H1 (cell line): ENCODE measurements at regions not wholly inside any gene's neighbourhood (a gene's known extent, or its start where the extent isn't known, plus 50 kb on each side); places are given as distances from the start of the nearest gene placed in this dataset.

Experiments used
- CTCF ChIA-PET: fragments of 300-600 bp; sonication (Branson Sonifier 250); formaldehyde crosslinking; loops from one replicate; lab custom pipeline; 2021; ENCODE audit not compliant: partially characterized antibody; lab: Charles Lee
- POLR2A ChIA-PET: fragments of 300-600 bp; sonication (Branson Sonifier 250); formaldehyde crosslinking; loops from one replicate; lab custom pipeline; 2021; ENCODE audit warnings: inconsistent platforms; ENCODE audit not compliant: partially characterized antibody; lab: Charles Lee
- DNase-seq, 2 experiments: peaks; one replicate each; pipeline versions ENCODE4 v3.0.0 to v3.0.0-alpha.2; 2010 to 2022; ENCODE audit warnings: low spot score in 2 of 2, low read depth in 1 of 2, mixed read lengths in 1 of 2
- FAIRE-seq: peaks from 2 replicates; lab custom pipeline; 2011; peaks lifted over from hg19 to GRCh38; lab: Jason Lieb, UNC
- H2AFZ ChIP-seq: 2 replicates; pipeline ENCODE4 v1.8.1; 2012; ENCODE audit warnings: low read length, inconsistent platforms
- H2AK5ac ChIP-seq: 2 replicates; pipeline ENCODE4 v1.6.1; 2013; ENCODE audit warnings: low read depth, low read length
- H2BK120ac ChIP-seq: replicated peaks from 2 replicates; pipeline ENCODE3; 2013; ENCODE audit warnings: low read depth, low read length, inconsistent platforms
- H2BK12ac ChIP-seq: 2 replicates; pipeline ENCODE4 v1.6.1; 2013; ENCODE audit warnings: low read depth, low read length
- H2BK15ac ChIP-seq: 2 replicates; pipeline ENCODE4 v1.6.1; 2013; ENCODE audit warnings: low read length
- H2BK20ac ChIP-seq: 2 replicates; pipeline ENCODE4 v1.6.1; 2013; ENCODE audit warnings: low read length
- H2BK5ac ChIP-seq: 2 replicates; pipeline ENCODE4 v1.6.1; 2013; ENCODE audit warnings: low read depth, low read length
- H3K14ac ChIP-seq: 2 replicates; pipeline ENCODE4 v1.6.1; 2013; ENCODE audit warnings: inconsistent platforms; ENCODE audit not compliant: insufficient read length
- H3K18ac ChIP-seq: 2 replicates; pipeline ENCODE4 v1.6.1; 2013; ENCODE audit warnings: low read length; ENCODE audit errors: extremely low read depth
- H3K23ac ChIP-seq: 2 replicates; pipeline ENCODE4 v1.6.1; 2013; ENCODE audit warnings: inconsistent platforms; ENCODE audit not compliant: insufficient read length
- H3K23me2 ChIP-seq: 2 replicates; pipeline ENCODE4 v1.6.1; 2013; ENCODE audit warnings: low read depth, low read length
- H3K27ac ChIP-seq: 2 replicates; pipeline ENCODE4 v1.6.1; 2011; ENCODE audit warnings: low read depth, low read length, inconsistent platforms
- H3K27me3 ChIP-seq, 4 experiments: replicated peaks in 1 of 4; 1 replicate in 1 of 4; 2 replicates in 3 of 4; pipeline versions ENCODE4 v1.6.1 to v1.8.1; 2011 to 2013; ENCODE audit warnings: low read length in 3 of 4, mild to moderate bottlenecking in 3 of 4, inconsistent platforms in 2 of 4, mixed read lengths in 2 of 4, moderate library complexity in 1 of 4; ENCODE audit not compliant: control insufficient read depth in 3 of 4, insufficient read depth in 3 of 4; ENCODE audit errors: extremely low read depth in 1 of 4
- H3K36me3 ChIP-seq, 4 experiments: 2 replicates each; pipeline versions ENCODE4 v1.6.1 to v1.8.1; 2011 to 2013; ENCODE audit warnings: mild to moderate bottlenecking in 4 of 4, low read length in 3 of 4, moderate library complexity in 2 of 4, control low read depth in 1 of 4, inconsistent platforms in 1 of 4; ENCODE audit not compliant: insufficient read depth in 4 of 4, control insufficient read depth in 2 of 4
- H3K4ac ChIP-seq: replicated peaks from 2 replicates; pipeline ENCODE3; 2013; ENCODE audit warnings: low read length, low read depth, mixed read lengths, inconsistent platforms; ENCODE audit not compliant: insufficient read length
- H3K4me1 ChIP-seq, 4 experiments: replicated peaks in 1 of 4; 1 replicate in 1 of 4; 2 replicates in 3 of 4; pipeline versions ENCODE4 v1.6.1 to v1.8.1; 2011 to 2013; ENCODE audit warnings: low read length in 3 of 4, inconsistent platforms in 2 of 4, mixed read lengths in 1 of 4; ENCODE audit not compliant: insufficient read depth in 4 of 4, control insufficient read depth in 3 of 4
- H3K4me2 ChIP-seq, 2 experiments: 2 replicates each; pipeline versions ENCODE4 v1.6.1 to v1.8.1; 2011 to 2013; ENCODE audit warnings: low read depth in 2 of 2, low read length in 2 of 2, control low read depth in 1 of 2, inconsistent platforms in 1 of 2, mild to moderate bottlenecking in 1 of 2; ENCODE audit not compliant: insufficient read depth in 1 of 2
- H3K4me3 ChIP-seq, 4 experiments: fragments of 200-600, 300-600 bp in 1 of 4; sonication (generic), shearing (Covaris generic), sonication (Bioruptor Twin) in 1 of 4; 2 replicates each; pipeline versions ENCODE4 v1.5.1 to v1.8.1; 2011 to 2016; ENCODE audit warnings: low read length in 4 of 4, low read depth in 3 of 4, control low read depth in 2 of 4, inconsistent platforms in 2 of 4, mild to moderate bottlenecking in 2 of 4, mixed read lengths in 1 of 4, moderate library complexity in 1 of 4; ENCODE audit not compliant: insufficient read depth in 2 of 4; ENCODE audit errors: extremely low read depth in 1 of 4
- H3K56ac ChIP-seq: replicated peaks from 2 replicates; pipeline ENCODE3; 2013; ENCODE audit warnings: low read depth, mild to moderate bottlenecking, mixed read lengths, low read length, inconsistent platforms; ENCODE audit not compliant: insufficient read length
- H3K79me1 ChIP-seq: 2 replicates; pipeline ENCODE4 v1.6.1; 2013; ENCODE audit warnings: low read depth, low read length, control low read depth
- H3K79me2 ChIP-seq, 2 experiments: 2 replicates each; pipeline versions ENCODE4 v1.6.1 to v1.8.1; 2012 to 2013; ENCODE audit warnings: low read length in 2 of 2, mild to moderate bottlenecking in 2 of 2, inconsistent platforms in 1 of 2; ENCODE audit not compliant: insufficient read depth in 2 of 2, control insufficient read depth in 1 of 2
- H3K9ac ChIP-seq, 4 experiments: replicated peaks in 1 of 4; 1 replicate in 1 of 4; 2 replicates in 3 of 4; pipeline versions ENCODE4 v1.6.1 to v1.8.1; 2011 to 2013; ENCODE audit warnings: low read depth in 3 of 4, low read length in 3 of 4, control low read depth in 2 of 4, mild to moderate bottlenecking in 2 of 4, moderate library complexity in 2 of 4, inconsistent platforms in 1 of 4; ENCODE audit errors: extremely low read depth in 1 of 4
- H3K9me3 ChIP-seq, 2 experiments: 2 replicates each; pipeline versions ENCODE4 v1.6.1 to v1.8.1; 2012 to 2013; ENCODE audit warnings: mild to moderate bottlenecking in 2 of 2, moderate library complexity in 2 of 2, control low read depth in 1 of 2, inconsistent platforms in 1 of 2, low read depth in 1 of 2, low read length in 1 of 2, mixed read lengths in 1 of 2; ENCODE audit not compliant: insufficient read depth in 2 of 2
- H4K20me1 ChIP-seq, 2 experiments: replicated peaks in 1 of 2; 2 replicates each; pipeline versions ENCODE3 to v1.8.1; 2011 to 2013; ENCODE audit warnings: inconsistent platforms in 2 of 2, low read length in 2 of 2, mild to moderate bottlenecking in 1 of 2; ENCODE audit not compliant: insufficient read depth in 2 of 2, control insufficient read depth in 1 of 2
- H4K5ac ChIP-seq: 2 replicates; pipeline ENCODE4 v1.6.1; 2013; ENCODE audit warnings: low read length, low read depth, mixed read lengths, inconsistent platforms; ENCODE audit not compliant: insufficient read length
- H4K8ac ChIP-seq: 2 replicates; pipeline ENCODE4 v1.8.0; 2013; ENCODE audit warnings: mild to moderate bottlenecking, moderate library complexity, low read length, inconsistent platforms; ENCODE audit not compliant: insufficient read depth; ENCODE audit errors: extremely low read depth
- H4K91ac ChIP-seq: replicated peaks from 2 replicates; pipeline ENCODE3; 2013; ENCODE audit warnings: low read length, mixed read lengths, inconsistent platforms; ENCODE audit not compliant: insufficient read length
- CHD2 ChIP-seq: IDR thresholded peaks from 2 replicates; pipeline ENCODE4 v1.6.1; 2012; ENCODE audit warnings: low read length, improper control_type of control experiment
- CTCF ChIP-seq, 3 experiments: IDR thresholded peaks; 1 replicate in 2 of 3; 2 replicates in 1 of 3; pipeline versions ENCODE4 v1.5.1 to v1.6.1; 2011; ENCODE audit warnings: low read length in 3 of 3, mild to moderate bottlenecking in 3 of 3, inconsistent platforms in 2 of 3, low read depth in 1 of 3, moderate library complexity in 1 of 3; ENCODE audit not compliant: insufficient read depth in 1 of 3; ENCODE audit errors: control extremely low read depth in 1 of 3
- EZH2 ChIP-seq: fragments of 200-600 bp; sonication (generic); IDR thresholded peaks from 2 replicates; pipeline ENCODE4 v1.7.1; 2012; ENCODE audit warnings: low read depth, mild to moderate bottlenecking, moderate library complexity, low read length, inconsistent platforms; ENCODE audit not compliant: severe bottlenecking
- POLR2A ChIP-seq, 2 experiments: IDR thresholded peaks; 1 replicate in 1 of 2; 2 replicates in 1 of 2; pipeline ENCODE4 v1.6.1; 2011; ENCODE audit warnings: low read depth in 2 of 2, low read length in 2 of 2, mild to moderate bottlenecking in 2 of 2; ENCODE audit errors: control extremely low read depth in 1 of 2
- RAD21 ChIP-seq, 2 experiments: IDR thresholded peaks in 1 of 2; conservative IDR thresholded peaks in 1 of 2; 2 replicates each; pipeline ENCODE4 v1.6.1; 2011; ENCODE audit warnings: low read depth in 2 of 2, low read length in 2 of 2, improper control_type of control experiment in 1 of 2, inconsistent platforms in 1 of 2, mild to moderate bottlenecking in 1 of 2, moderate library complexity in 1 of 2
- RNF2 ChIP-seq: fragments of 200-900, 300-1000 bp; sonication (generic); IDR thresholded peaks from 2 replicates; pipeline ENCODE4 v1.7.1; 2016; ENCODE audit warnings: borderline replicate concordance, low read depth, mild to moderate bottlenecking, antibody characterized with exemption, low read length; ENCODE audit not compliant: poor library complexity, severe bottlenecking; ENCODE audit errors: missing control alignments
- SIRT6 ChIP-seq: IDR thresholded peaks from one replicate; pipeline ENCODE4 v1.7.1; 2012; ENCODE audit warnings: low read length, inconsistent platforms
- SRF ChIP-seq: IDR thresholded peaks from 2 replicates; pipeline ENCODE4 v1.6.1; 2011; ENCODE audit warnings: mild to moderate bottlenecking, low read depth, low read length, moderate library complexity
- WGBS, 2 experiments: shearing (Covaris generic) in 1 of 2; methylation state at CpG; one replicate each; pipeline versions ENCODE4 v1.1.6 to v1.1.7; 2013 to 2015; ENCODE audit warnings: low lambda C conversion rate in 2 of 2, mixed read lengths in 2 of 2, inconsistent platforms in 1 of 2, low coverage in 1 of 2, missing lambda C conversion rate in 1 of 2; ENCODE audit not compliant: insufficient replicate concordance in 2 of 2, insufficient coverage in 1 of 2, insufficient read length in 1 of 2; ENCODE audit errors: extremely low coverage in 1 of 2, missing lambda C conversion rate in 1 of 2; 5-methylcytosine and 5-hydroxymethylcytosine counted together

GRCh38 chr11:37364246-37364839 is 766.3 kb upstream of the RAG2 start:
- H3K4ac ChIP-seq: no peak overlapping the region
- no peak overlapping the region for H3K27ac ChIP-seq
- no peak overlapping the region for H2BK5ac ChIP-seq
- peak overlapping the region; percentile 92 for H2AFZ ChIP-seq
- no peaks in the 10 kb centered on the region for H3K4me1 ChIP-seq
- CTCF ChIA-PET: interaction anchor here (0.6 to 1.2 kb wide), 3 partner anchors 9 to 1322 kb away, joined by 3 to 4 read pairs (median 3); no protein-coding TSS in a partner anchor
- H3K18ac ChIP-seq: no peak overlapping the region
- H2BK12ac ChIP-seq: no peak overlapping the region
- H3K36me3 ChIP-seq: no peaks in the 10 kb centered on the region
- TF ChIP-seq POLR2A (IDR thresholded peaks at IDR 0.05; ENCODE audit: control extremely low read depth in 1 of 2, low read depth in 2 of 2, low read length in 2 of 2): no peak
- TF ChIP-seq SIRT6: no peak
- TF ChIP-seq EZH2: no peak
- no peak for TF ChIP-seq CHD2
- no peak for TF ChIP-seq SRF
- TF ChIP-seq CTCF (IDR thresholded peaks at IDR 0.05; ENCODE audit: control extremely low read depth in 1 of 3, insufficient read depth in 1 of 3, low read depth in 1 of 3, low read length in 3 of 3): peak; percentile 22 to 45 (median 28); a peak in 3 of 4 replicates
- peak; percentile 36 to 60 for TF ChIP-seq RAD21 (IDR thresholded peaks at IDR 0.05 in 1 of 2, conservative IDR thresholded peaks at IDR 0.05 in 1 of 2; ENCODE audit: low read depth in 2 of 2, low read length in 2 of 2)
- TF ChIP-seq RNF2: no peak
- TF ChIP-seq, all 59 proteins: peak for 2
- Histone ChIP-seq H4K8ac (no peak overlapping the region), H3K79me1 (no peaks in the 10 kb centered on the region), H3K23ac (no peak overlapping the region), H3K23me2 (no peaks in the 10 kb centered on the region), H3K4me2 (no peak overlapping the region), H3K9me3 (no peaks in the 10 kb centered on the region), H3K56ac (no peak overlapping the region), H2BK15ac (no peak overlapping the region), H2BK120ac (no peak overlapping the region), H3K4me3 (no peak overlapping the region), H4K20me1 (no peaks in the 10 kb centered on the region), H3K14ac (no peak overlapping the region), H3K9ac (no peak overlapping the region), H3K27me3 (no peaks in the 10 kb centered on the region), H2BK20ac (peak overlapping the region; percentile 48; the same call in 1 of the 2 replicates), H2AK5ac (no peak overlapping the region), H3K79me2 (no peaks in the 10 kb centered on the region), H4K5ac (no peak overlapping the region), H4K91ac (no peak overlapping the region)
- 96% methylated on average over 5 of the region's 5 CpGs; no CpG with 5 or more reads in 1 of the 2 experiments for WGBS, 2 experiments
- DNase-seq (no peak), FAIRE-seq (no peak)
- POLR2A ChIA-PET: no interaction called here
